Loucy (cell line): ENCODE measurements at regions not wholly inside any gene's neighbourhood (a gene's known extent, or its start where the extent isn't known, plus 50 kb on each side); places are given as distances from the start of the nearest gene placed in this dataset.

Experiments
- H2AFZ ChIP-seq: fragments of 200-600 bp; sonication (generic); 2 replicates; pipeline ENCODE4 v1.6.0; 2016; ENCODE audit warnings: antibody characterized with exemption, mild to moderate bottlenecking, low read length, moderate library complexity
- H3F3A ChIP-seq: fragments of 200-600 bp; 2 replicates; pipeline ENCODE4 v1.6.0; 2016; ENCODE audit warnings: antibody characterized with exemption, low read depth, mild to moderate bottlenecking
- H3K27me3 ChIP-seq: fragments of 200-600 bp; sonication (generic); 2 replicates; pipeline ENCODE4 v1.6.1; 2014; ENCODE audit warnings: low read length, mild to moderate bottlenecking; ENCODE audit not compliant: insufficient read depth, poor library complexity, severe bottlenecking
- H3K36me3 ChIP-seq: fragments of 200-600 bp; sonication (generic); 2 replicates; pipeline ENCODE4 v1.6.1; 2016; ENCODE audit warnings: low read length; ENCODE audit not compliant: insufficient read depth
- H3K4me1 ChIP-seq: fragments of 200-600 bp; sonication (generic); 2 replicates; pipeline ENCODE4 v1.5.1; 2014; ENCODE audit warnings: low read length, mild to moderate bottlenecking; ENCODE audit not compliant: insufficient read depth, poor library complexity, severe bottlenecking
- H3K4me2 ChIP-seq: fragments of 200-600 bp; sonication (generic); 2 replicates; pipeline ENCODE4 v1.6.0; 2014; ENCODE audit warnings: antibody characterized with exemption, low read length, low read depth, mild to moderate bottlenecking; ENCODE audit not compliant: poor library complexity, severe bottlenecking
- H3K4me3 ChIP-seq: fragments of 200-600 bp; sonication (generic); 2 replicates; pipeline ENCODE4 v1.5.1; 2014; ENCODE audit warnings: low read length, mild to moderate bottlenecking, mixed read lengths; ENCODE audit not compliant: poor library complexity, severe bottlenecking
- H3K79me2 ChIP-seq: fragments of 200-600 bp; sonication (generic); 2 replicates; pipeline ENCODE4 v1.6.1; 2014; ENCODE audit warnings: low read length; ENCODE audit not compliant: insufficient read depth
- H3K9ac ChIP-seq: fragments of 200-600 bp; sonication (generic); 2 replicates; pipeline ENCODE4 v1.6.0; 2014; ENCODE audit warnings: mild to moderate bottlenecking, low read depth, low read length, moderate library complexity; ENCODE audit not compliant: poor library complexity, severe bottlenecking
- H3K9me2 ChIP-seq: fragments of 200-600 bp; sonication (generic); replicated peaks from 2 replicates; pipeline ENCODE4 v1.6.1; 2016; ENCODE audit warnings: low read depth, low read length, mixed read lengths
- H3K9me3 ChIP-seq: fragments of 200-600 bp; sonication (generic); 2 replicates; pipeline ENCODE4 v1.6.1; 2014; ENCODE audit warnings: mild to moderate bottlenecking, antibody characterized with exemption, low read length, low read depth; ENCODE audit not compliant: insufficient read depth
- H4K20me1 ChIP-seq: fragments of 200-600 bp; sonication (generic); 2 replicates; pipeline ENCODE4 v1.6.0; 2014; ENCODE audit warnings: antibody characterized with exemption, low read length, mild to moderate bottlenecking; ENCODE audit not compliant: insufficient read depth, poor library complexity, severe bottlenecking
- EZH2phosphoT487 ChIP-seq: fragments of 200-600 bp; IDR thresholded peaks from 2 replicates; pipeline ENCODE4 v1.6.1; 2018; ENCODE audit warnings: antibody characterized with exemption, mild to moderate bottlenecking, moderate library complexity, borderline replicate concordance
- TF ChIP-seq, protein P1 (sequence below): fragments of 200-600 bp; sonication (generic); conservative IDR thresholded peaks from 2 replicates; pipeline ENCODE4 v1.5.1; 2014; ENCODE audit warnings: mild to moderate bottlenecking, antibody characterized with exemption, low read length

DNA sequence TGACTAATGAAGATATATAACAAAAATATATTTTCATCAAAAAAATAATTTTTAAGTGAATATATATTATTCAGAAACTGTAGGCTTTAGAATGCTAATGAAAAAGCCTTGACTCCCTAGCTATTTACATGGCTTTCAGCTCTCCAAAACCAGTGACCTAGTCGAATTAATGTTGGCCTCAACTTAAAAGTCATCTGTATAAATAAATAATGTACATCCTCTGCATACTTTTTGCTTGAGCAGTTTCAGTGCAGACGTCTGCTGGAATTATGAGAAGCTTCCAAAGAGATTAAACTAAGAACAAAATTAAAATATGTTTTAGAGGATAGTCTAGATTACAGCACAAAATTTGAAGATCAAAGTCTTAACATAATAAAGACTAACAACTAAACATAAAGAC is 520.4 kb upstream of the ALCAM start:
- Histone ChIP-seq H3K4me3 (no peak overlapping the region), H3K9me3 (no peaks in the 10 kb centered on the region), H3K36me3 (no peaks in the 10 kb centered on the region), H4K20me1 (no peaks in the 10 kb centered on the region), H3K4me1 (no peaks in the 10 kb centered on the region), H2AFZ (no peak overlapping the region), H3K4me2 (no peak overlapping the region), H3K9ac (no peak overlapping the region), H3K27me3 (no peaks in the 10 kb centered on the region), H3F3A (no peaks in the 10 kb centered on the region), H3K9me2 (no peaks in the 10 kb centered on the region), H3K79me2 (no peaks in the 10 kb centered on the region)
- TF ChIP-seq EZH2phosphoT487: no peak
- TF ChIP-seq, protein P1, sequence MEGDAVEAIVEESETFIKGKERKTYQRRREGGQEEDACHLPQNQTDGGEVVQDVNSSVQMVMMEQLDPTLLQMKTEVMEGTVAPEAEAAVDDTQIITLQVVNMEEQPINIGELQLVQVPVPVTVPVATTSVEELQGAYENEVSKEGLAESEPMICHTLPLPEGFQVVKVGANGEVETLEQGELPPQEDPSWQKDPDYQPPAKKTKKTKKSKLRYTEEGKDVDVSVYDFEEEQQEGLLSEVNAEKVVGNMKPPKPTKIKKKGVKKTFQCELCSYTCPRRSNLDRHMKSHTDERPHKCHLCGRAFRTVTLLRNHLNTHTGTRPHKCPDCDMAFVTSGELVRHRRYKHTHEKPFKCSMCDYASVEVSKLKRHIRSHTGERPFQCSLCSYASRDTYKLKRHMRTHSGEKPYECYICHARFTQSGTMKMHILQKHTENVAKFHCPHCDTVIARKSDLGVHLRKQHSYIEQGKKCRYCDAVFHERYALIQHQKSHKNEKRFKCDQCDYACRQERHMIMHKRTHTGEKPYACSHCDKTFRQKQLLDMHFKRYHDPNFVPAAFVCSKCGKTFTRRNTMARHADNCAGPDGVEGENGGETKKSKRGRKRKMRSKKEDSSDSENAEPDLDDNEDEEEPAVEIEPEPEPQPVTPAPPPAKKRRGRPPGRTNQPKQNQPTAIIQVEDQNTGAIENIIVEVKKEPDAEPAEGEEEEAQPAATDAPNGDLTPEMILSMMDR: no peak

DNA sequence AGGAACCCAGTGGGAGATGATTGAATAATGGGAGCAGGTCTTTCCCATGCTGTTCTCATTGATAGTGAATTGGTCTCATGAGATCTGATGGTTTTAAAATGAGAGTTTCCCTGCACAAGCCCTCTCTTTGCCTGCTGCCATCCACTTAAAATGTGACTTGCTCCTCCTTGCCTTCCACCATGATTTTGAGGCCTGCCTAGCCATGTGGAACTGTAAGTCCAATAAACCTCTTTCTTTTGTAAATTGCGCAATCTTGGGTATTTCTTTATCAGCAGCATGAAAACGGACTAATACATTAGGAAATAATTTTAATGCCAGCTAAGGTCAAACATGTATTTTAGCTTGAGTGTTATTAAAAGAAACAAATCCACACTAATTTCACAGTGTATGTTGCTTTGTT is 517.6 kb upstream of the ALCAM start:
- H4K20me1 ChIP-seq: no peaks in the 10 kb centered on the region
- no peak overlapping the region for H3K4me3 ChIP-seq
- H3K27me3 ChIP-seq: no peaks in the 10 kb centered on the region
- H3K9me3 ChIP-seq: 0 out of 2 replicates have a peak, but pooled peaks cover 2% of the 10 kb centered on the region
- H3K4me1 ChIP-seq: no peaks in the 10 kb centered on the region
- H3K9me2 ChIP-seq: no peaks in the 10 kb centered on the region
- no peaks in the 10 kb centered on the region for H3F3A ChIP-seq
- no peaks in the 10 kb centered on the region for H3K79me2 ChIP-seq
- TF ChIP-seq EZH2phosphoT487: no peak
- TF ChIP-seq, protein P1: no peak
- H3K4me2 ChIP-seq: no peak overlapping the region
- no peak overlapping the region for H3K9ac ChIP-seq
- no peaks in the 10 kb centered on the region for H3K36me3 ChIP-seq
- no peak overlapping the region for H2AFZ ChIP-seq

DNA sequence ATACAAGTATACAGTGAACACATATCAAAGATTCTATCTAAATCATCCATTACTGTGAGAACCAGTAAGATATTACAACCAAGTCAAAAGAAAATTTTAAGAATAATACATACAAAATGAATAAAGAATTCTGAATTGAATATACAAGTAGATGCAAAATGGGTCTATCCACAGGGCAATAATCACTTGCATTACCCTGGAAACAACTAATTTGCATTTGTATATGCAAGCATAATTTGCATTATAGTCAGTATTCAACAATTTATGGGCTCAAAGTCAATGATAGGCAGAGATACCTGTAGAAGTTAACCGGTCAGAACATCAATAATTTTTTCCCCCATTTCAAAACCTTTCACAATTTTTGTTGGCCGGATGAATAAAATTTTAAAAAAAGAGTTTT is 512.2 kb upstream of the ALCAM start:
- no peaks in the 10 kb centered on the region for H3K79me2 ChIP-seq
- H3K4me1 ChIP-seq: no peaks in the 10 kb centered on the region
- H3K27me3 ChIP-seq: no peaks in the 10 kb centered on the region
- no peaks in the 10 kb centered on the region for H3K9me2 ChIP-seq
- H3K4me3 ChIP-seq: no peak overlapping the region
- no peaks in the 10 kb centered on the region for H4K20me1 ChIP-seq
- no peaks in the 10 kb centered on the region for H3K36me3 ChIP-seq
- H3F3A ChIP-seq: no peaks in the 10 kb centered on the region
- 0 out of 2 replicates have a peak, but pooled peaks cover 2% of the 10 kb centered on the region for H3K9me3 ChIP-seq
- no peak for TF ChIP-seq EZH2phosphoT487
- TF ChIP-seq, protein P1: no peak
- no peak overlapping the region for H3K4me2 ChIP-seq
- no peak overlapping the region for H2AFZ ChIP-seq
- H3K9ac ChIP-seq: no peak overlapping the region
